Mucosa of descending colon (tissue), 3 donors: ENCODE measurements at regions not wholly inside any gene's neighbourhood (a gene's known extent, or its start where the extent isn't known, plus 50 kb on each side); places are given as distances from the start of the nearest gene placed in this dataset.

ENCODE experiments used
- ATAC-seq: fragments of 200-7000 bp; cut with Tn5 transposase; one replicate; pipeline ENCODE4 v1.9.1; 2020; ENCODE audit warnings: mild to moderate bottlenecking, moderate library complexity
- DNase-seq, 3 donors: peaks; one replicate each; pipeline ENCODE4 v3.0.0-alpha.2; 2020
- H3K36me3 ChIP-seq: fragments of 200-600 bp; one replicate; pipeline ENCODE4 v1.8.0; 2021; ENCODE audit warnings: low read depth, mild to moderate bottlenecking
- H3K4me1 ChIP-seq: fragments of 200-600 bp; one replicate; pipeline ENCODE4 v1.8.0; 2021; ENCODE audit warnings: low read depth, mild to moderate bottlenecking
- H3K4me3 ChIP-seq: fragments of 200-600 bp; one replicate; pipeline ENCODE4 v1.8.0; 2021; ENCODE audit warnings: mild to moderate bottlenecking
- H3K9me3 ChIP-seq: fragments of 200-600 bp; one replicate; pipeline ENCODE4 v1.8.0; 2021; ENCODE audit warnings: mild to moderate bottlenecking
- CTCF ChIP-seq: fragments of 200-600 bp; IDR thresholded peaks from one replicate; pipeline ENCODE4 v1.8.0; 2022; ENCODE audit warnings: antibody characterized with exemption, mild to moderate bottlenecking
- intact Hi-C, 2 donors: fragments of 100-400 bp; cut with DNase I in 1 of 2; cut with micrococcal nuclease in 1 of 2; formaldehyde crosslinking; loops; one replicate each; pipeline versions ENCODE4 v1.11.0 to v1.11.1; 2022; cut with DNase I, micrococcal nuclease
- donor health status: DM: no; HTN: no; CAD: no; lungs with moderate emphysema.
- donor health status: DM: no; HTN: no; CAD: no.
- donor health status: DM: no; HTN: yes; CAD: no.

- ATAC-seq: no peak
- H3K9me3 ChIP-seq: no peaks in the 10 kb centered on the region
- no peaks in the 10 kb centered on the region for H3K4me1 ChIP-seq
- intact Hi-C loops: no loop called here
- no peak overlapping the region for H3K4me3 ChIP-seq
- TF ChIP-seq CTCF: no peak
- no peak for DNase-seq
- H3K36me3 ChIP-seq: no peaks in the 10 kb centered on the region
Observed at GRCh38 chr9:13383216-13383615, 103.7 kb upstream of the MPDZ start.

GRCh38 chr9:13382595-13382994 lies 103.1 kb upstream of the MPDZ start:
- no peak for TF ChIP-seq CTCF
- DNase-seq: no peak
- H3K4me3 ChIP-seq: no peak overlapping the region
- no peaks in the 10 kb centered on the region for H3K4me1 ChIP-seq
- intact Hi-C loops: no loop called here
- H3K9me3 ChIP-seq: no peaks in the 10 kb centered on the region
- H3K36me3 ChIP-seq: no peaks in the 10 kb centered on the region
- ATAC-seq: no peak

- H3K4me3 ChIP-seq: no peak overlapping the region
- intact Hi-C loops: no loop called here
- DNase-seq (no peak), ATAC-seq (no peak)
- no peaks in the 10 kb centered on the region for H3K36me3 ChIP-seq
- no peaks in the 10 kb centered on the region for H3K4me1 ChIP-seq
- TF ChIP-seq CTCF: no peak
- no peaks in the 10 kb centered on the region for H3K9me3 ChIP-seq
Observed at GRCh38 chr9:13380903-13381302, 101.4 kb upstream of the MPDZ start.

GRCh38 chr9:13378154-13378553 lies 98.7 kb upstream of the MPDZ start:
- ATAC-seq (no peak), DNase-seq (no peak)
- intact Hi-C loops: no loop called here
- no peaks in the 10 kb centered on the region for H3K9me3 ChIP-seq
- no peak for TF ChIP-seq CTCF
- H3K4me3 ChIP-seq: no peak overlapping the region
- H3K36me3 ChIP-seq: no peaks in the 10 kb centered on the region
- no peaks in the 10 kb centered on the region for H3K4me1 ChIP-seq

- ATAC-seq (no peak), DNase-seq (no peak)
- Histone ChIP-seq H3K36me3 (no peaks in the 10 kb centered on the region), H3K4me1 (no peaks in the 10 kb centered on the region), H3K4me3 (no peak overlapping the region), H3K9me3 (no peaks in the 10 kb centered on the region)
- intact Hi-C loops: no loop called here
- no peak for TF ChIP-seq CTCF
Observed at GRCh38 chr9:13377171-13377925, 97.9 kb upstream of the MPDZ start.

- no peaks in the 10 kb centered on the region for H3K9me3 ChIP-seq
- H3K4me1 ChIP-seq: no peaks in the 10 kb centered on the region
- DNase-seq (no peak), ATAC-seq (no peak)
- intact Hi-C loops: no loop called here
- no peaks in the 10 kb centered on the region for H3K36me3 ChIP-seq
- no peak overlapping the region for H3K4me3 ChIP-seq
- TF ChIP-seq CTCF: no peak
Observed at GRCh38 chr9:13372510-13372909, 93.0 kb upstream of the MPDZ start.
